NCI-H2171 (cell line): ENCODE measurements at regions not wholly inside any gene's neighbourhood (a gene's known extent, or its start where the extent isn't known, plus 50 kb on each side); places are given as distances from the start of the nearest gene placed in this dataset.
"Not testable (repeated sequence)": the region's sequence is repeated elsewhere in the genome, so short reads cannot be mapped to it uniquely, and the experiment has no call there.

Experiments
- DNase-seq: peaks from one replicate; lab custom pipeline; 2025; lab: John Stamatoyannopoulos, UW

DNA sequence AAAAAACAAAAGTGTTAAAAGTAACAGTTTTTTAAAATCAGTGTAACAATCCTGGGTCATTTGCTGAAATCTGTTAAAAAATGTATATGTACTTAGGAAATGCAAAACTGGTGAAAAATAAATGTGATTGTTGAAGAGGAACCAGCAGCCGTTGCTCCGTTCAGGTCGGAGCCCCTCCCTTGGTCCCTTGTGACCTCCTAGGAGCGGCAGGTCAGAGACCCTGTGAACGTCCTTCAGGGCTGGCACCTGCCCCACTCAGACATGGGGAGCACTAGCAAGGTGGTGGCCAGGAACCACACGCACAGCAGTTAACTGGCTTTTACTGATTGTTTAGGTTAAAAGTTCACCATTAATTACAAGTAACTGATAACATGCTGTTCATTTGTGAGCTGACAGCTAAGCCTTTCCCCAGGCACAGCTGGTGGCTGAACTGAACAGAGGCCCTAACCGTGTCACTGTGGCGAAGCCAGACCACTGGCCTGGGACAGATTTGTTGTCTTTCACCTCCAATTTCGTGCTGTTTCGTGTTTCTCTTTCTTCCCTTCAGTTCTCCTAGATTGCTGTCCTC, 159.2 kb upstream of the ALKAL2 start:
- no peak for DNase-seq

DNA sequence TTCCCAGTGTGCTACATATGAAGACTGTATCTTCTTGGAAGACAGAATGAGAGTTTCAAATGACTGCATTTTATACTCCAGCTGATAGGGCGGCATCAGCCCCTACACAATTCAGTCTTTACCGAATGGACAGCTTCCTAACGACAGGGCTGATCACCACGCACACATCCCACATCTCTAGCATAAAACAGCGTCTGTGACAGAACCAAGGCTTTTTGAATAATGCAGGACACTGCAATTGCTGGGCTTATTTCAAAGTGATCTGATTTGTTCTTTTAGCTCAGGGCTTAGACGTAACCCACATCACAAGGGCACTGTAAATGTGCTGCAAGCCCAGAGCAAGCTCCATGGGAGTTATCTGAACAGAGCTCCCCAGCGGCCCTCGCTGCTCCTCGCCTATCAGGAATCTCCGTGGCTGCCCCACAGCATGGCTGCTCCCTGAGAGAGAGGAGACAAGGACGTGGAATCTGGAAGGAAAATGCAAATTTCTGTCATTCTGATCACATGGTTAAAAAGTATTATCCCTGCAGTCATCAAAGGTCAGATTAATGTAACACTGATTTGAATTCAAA, 158.5 kb upstream of the ALKAL2 start:
- DNase-seq = no peak

DNA sequence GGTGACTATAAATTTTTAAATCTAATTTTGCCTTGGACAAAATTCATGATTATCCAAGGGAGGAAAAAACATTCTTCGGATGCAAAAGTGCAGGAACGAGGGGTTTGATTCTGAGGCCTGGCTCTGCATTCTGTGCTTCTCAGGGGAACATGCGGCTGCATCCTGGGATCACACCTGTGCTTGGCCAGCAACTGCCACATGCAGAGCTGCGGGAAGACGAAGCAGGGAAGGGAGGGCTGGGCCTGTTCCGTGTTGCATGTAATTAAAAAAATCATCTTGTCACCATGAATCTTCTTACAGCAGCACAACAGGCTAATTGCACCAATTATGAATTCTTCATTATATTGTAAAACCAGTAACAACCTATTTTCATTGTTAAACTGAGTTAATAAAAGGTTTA, 158.0 kb upstream of the ALKAL2 start:
- DNase-seq = no peak

DNA sequence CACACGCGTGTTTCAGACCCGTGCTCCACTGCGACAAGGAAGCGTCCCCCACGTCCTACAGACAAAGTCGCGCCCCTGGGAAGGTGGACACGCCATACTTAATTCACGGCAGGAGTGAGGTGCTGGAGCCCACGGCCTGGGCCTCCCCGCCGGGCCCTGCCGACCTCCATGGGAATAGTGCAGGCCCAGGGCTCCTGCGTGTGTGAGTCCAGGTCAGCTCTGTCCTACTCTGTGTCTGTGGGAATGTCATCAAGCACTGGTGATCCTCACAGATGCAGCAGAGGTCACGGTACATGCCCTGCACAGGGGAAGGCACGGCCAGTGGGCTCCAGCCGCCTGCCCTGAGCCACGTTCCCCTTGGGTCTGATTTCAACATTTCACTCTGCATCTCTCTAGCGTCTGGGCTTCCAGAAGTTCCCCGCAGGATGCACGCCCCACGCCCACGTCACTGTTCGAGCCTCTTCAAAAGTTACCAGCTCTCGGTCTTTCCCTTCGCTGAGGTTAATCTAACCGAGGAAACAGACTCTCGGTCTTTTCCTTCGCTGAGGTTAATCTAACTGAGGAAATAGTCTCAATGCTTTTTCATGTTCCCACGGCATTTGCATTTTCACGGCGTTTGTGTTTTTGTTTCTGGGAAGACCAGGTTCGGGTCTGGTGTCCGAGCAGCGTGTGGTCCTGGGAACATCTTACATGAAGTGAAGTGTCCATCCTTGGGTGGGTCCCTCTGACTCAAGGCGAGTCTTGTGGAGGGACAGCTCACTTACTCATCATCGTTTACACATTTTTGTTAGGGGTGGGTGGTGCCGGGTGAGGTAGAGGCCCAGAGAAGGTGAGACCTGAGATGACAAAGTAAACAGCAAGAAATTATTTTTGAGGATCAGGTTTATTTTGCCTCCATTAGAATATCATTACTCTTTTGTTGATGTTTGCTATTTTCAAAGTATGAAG, 157.3 kb upstream of the ALKAL2 start:
- no peak for DNase-seq

DNA sequence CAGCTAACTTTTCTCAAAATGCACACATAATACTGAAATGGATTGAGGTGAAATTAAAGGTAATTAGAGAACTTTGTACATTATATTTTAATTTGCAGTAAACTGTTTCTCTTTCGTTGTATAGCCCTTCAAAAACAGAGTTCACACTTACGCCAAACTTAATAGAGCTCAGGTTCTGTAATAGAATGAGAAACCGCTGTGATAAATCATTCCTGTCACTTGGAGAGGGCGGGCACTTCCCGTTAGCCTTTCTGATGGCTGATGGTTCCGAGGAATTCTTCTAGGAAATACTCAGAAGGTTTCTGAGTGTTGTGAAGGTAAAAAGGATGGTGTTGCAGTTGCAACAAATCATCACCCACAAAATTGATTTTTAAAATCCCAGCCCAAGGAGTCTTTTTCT, 155.8 kb upstream of the ALKAL2 start:
- DNase-seq = no peak

DNA sequence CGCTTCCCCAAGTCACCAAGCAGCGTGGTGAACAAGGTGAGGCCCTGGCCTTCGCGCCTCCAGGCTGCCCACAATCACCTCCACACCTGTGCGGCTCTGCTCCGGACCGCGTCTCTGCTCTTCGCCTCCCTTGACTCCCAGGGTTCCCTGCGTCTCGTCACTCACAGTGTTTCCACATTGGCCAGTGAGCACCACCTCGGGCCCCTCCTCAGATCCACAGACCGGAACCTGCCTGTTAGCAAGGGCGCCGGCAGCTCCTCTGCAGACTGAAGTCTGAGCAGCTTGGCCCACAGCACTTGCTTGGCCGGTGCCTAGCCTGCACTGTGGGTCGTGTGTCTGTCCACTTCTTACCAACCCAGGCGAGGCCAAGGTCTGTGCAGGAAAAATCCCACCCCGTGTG, 155.3 kb upstream of the ALKAL2 start:
- DNase-seq = no peak

DNA sequence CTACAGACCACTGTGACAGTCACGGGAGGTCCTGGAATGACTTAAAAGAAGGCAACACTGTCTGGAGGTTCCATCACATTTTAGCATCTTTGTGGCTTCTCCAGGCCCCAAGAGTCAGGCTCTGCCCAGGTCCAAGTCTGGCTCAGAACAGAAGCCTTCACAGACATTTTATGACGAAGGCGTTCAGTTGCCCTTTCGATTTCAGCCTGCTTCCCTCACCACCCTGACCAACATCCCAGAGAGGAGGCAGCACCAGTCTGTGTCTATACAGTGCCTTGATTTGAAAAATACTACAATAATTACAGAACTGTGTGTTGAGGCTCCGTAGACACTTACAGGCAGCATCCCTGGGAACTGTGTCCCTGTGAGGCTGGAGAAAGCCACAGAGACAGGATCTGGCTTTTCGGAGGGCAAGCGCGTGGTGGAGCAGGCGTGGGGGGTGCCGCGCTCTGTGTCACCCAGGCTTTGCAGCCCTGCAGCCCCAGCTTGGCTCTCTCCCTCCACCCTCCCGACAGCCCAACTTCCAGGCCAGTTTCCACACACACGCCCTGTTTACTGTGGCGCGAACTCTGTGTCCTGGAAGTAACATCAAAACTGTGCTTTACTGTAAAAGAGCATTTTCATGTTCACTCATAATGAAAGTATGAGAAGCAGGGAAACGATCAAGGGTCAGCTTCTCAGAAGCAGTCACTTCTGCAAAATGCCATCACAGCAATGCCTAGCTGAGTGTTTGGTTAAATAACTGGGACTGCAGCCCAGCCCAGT, 153.5 kb upstream of the ALKAL2 start:
- DNase-seq = no peak

DNA sequence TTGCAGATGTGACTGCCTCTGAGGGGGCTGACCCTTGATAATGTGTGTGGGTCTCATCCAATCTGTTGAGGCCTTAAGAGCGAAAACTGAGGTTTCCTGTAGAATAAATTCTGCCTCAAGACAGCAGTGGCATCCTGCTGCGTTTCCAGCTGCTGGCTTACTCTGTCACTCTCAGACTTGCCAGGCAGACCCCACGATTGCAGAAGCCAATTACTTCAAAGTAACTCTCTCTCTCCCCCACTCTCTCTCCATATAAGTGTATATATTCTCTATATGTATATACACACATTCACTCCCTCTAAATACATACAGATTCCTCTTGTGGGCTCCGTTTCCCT, 152.5 kb upstream of the ALKAL2 start:
- DNase-seq = no peak

DNA sequence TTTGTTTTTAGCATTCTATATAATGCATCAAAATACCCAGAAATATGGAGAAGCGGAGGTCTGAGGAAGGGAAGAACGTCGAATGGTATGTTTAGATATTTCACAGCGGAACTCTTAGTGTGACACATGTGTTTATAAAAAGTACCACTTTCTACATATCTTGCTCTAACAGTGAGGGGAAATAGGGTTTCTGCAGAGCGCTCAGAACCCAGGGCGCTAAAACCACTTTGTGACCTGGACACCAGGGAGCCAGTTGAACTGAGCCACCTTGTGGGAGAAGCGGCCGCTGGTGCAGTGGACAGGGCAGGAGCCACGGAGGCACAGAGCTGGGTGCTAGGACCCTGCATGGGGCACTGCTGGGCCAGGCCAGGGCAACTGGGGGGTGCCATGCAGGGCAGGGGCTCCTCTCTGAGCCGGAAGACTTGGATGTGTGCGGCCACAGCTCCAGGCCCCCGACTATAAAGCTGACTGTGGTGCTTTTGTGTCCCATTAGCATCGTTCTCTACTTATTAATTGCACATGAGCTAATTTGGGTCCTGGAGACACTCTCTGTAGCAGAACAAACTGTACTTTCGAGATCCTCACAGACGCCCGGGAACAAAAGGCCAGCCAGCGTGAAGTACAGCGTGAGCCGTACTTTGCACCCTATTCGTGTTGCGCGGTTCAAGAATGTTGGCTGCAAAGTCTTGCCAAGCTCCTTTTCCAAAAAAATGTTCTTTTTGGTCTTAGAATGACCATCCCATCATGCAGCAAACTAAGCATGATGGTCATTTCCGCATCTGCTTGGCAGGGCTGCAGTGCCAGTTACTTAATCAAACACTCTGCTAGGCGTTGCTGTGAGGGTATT, 151.9 kb upstream of the ALKAL2 start:
- no peak for DNase-seq

DNA sequence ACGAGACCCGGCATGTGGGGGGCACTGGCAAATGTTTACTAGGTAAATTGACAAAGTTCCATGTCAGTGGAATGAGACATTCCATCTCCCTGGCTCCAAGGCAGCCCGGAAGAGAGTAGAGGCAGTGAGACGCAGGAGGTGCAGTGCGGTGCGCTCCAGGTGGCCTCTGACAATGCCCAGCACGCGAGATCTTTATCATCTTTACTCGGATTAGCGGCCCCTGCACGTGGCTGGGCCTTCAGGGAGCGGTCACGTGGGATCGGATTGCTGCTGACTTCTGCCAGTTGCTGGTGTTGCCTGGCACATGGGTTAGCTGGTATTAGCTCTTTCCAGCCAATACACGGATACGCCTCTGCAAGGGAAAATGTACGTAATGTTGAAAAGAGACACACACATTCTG, 151.2 kb upstream of the ALKAL2 start:
- DNase-seq = peak; percentile 70

DNA sequence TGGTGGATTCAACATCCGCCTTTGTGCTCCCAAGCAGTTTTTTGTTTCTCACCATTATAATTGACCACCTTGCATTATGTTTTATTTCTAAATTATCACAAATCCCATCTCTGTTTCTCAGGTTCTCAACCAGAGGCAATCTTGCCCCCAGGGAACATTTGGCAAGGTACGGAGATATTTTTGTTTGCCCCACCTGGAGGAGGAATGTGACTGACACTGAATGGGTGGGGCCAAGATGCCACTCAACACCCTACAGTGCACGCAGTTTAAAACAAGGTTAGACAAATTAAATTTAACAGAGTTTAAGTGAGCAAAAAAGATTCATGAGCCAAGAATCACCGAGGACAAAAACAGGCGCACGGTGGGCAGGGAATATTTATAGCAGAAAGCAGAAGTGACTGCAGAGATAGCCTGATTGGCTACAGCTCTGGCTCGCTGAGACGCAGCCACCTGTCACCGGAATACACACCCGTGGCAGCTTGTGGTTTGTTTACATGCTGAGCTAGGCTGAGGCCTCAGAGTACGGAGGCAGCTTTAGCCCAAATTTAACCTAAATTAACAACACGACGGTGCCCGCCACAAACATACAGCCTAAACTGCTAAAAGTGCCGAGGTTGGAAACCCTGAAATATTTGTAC, 150.0 kb upstream of the ALKAL2 start:
- peak; percentile 96 for DNase-seq

DNA sequence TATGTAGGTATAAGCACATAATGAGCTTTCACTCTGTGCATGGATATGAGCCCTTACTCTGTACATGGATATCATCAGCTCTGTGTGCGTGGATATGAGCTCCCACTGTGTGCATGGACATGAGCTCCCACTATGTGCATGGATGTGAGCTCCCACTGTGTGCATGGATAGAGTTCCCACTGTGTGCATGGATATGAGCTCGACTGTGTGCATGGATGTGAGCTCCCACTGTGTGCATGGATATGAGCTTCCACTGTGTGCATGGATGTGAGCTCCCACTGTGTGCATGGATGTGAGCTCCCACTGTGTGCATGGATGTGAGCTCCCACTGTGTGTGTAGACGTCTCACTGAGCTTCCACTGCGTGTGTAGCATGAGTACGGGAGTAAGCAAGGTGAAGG, 149.3 kb upstream of the ALKAL2 start:
- DNase-seq = no peak

DNA sequence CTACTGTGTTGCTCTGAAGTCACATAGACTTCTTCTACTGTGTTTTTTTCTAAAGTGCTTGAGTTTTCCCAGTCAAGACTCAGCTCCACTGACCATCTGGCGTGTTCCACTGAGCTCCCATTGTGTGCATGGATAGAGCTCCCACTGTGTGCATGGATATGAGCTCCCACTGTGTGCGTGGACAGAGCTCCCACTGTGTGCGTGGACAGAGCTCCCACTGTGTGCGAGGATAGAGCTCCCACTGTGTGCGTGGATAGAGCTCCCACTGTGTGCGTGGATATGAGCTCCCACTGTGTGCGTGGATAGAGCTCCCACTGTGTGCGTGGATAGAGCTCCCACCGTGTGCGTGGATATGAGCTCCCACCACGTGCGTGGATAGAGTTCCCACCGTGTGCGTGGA, 148.3 kb upstream of the ALKAL2 start:
- no peak for DNase-seq

DNA sequence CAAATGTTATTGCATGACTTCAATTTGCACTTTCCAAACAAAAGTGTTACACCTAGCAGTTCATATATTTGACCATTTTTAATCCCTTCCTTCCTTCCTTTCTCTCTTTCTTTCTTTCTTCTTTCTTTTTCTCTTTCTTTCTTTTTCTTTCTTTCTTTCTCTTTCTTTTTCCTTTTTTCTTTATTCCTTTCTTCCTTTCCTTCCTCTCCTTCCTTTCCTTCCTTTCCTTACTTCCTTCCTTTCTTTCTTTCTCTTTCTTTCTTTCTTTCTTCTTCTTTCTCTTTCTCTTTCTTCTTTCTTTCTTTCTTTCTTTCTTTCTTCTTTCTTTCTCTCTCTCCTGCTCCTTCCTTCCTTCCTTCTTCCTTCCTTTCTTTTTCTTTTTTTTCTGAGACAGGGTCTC, 146.7 kb upstream of the ALKAL2 start:
- no peak for DNase-seq

DNA sequence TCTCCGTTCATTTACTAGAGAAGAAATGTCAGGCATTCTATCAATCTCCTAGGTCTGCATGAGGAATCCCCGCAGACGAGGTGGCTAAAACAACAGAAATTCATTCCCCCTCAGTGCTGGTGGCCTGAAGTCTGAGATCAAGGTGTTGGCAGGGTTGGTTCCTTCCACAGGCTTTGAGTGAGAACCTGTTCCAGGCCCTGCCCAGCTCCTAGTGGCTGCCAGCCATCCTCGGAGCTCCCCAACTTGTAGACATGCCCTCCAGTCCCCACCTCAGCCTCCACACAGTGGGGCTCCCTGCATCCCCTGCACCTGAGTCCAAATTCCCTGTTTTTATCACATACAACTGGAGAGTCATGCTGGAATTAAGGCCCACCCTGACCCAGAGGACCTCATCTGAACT, 145.3 kb upstream of the ALKAL2 start:
- DNase-seq = no peak

DNA sequence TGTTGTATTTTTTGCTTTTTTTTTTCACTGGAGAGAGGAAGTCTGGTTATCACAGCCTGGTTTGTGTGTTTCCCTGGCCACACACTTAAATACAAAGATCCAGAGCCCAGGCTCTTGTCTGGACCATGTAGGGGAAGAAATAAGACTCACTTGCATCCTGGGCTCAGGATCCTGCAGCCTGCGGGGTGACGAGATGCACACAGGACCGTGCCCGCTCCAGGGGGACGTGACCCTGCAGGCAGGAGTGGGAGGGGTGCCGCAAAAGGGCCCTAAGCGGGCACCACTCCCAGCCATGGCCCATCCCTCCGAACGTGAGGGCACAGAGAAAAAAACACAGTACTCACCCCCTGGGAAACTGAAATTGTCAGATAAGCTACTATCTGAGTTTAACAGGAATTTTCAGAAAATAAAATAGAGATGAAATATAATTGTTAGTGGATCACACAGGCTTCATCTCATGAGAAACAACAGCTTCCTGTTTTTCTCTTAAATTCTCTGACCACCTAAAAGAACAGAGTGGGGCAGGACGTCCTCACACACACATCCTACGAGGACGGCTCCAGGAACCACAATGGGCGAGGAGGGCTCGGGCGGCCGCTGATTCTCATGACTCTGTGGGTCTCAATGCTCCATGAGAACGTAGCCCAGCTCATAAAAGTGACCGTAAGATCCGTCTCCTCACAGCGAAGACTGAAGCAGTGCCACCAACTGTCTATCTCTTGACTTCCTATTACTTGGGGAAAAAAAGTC, 142.6 kb upstream of the ALKAL2 start:
- no peak for DNase-seq

DNA sequence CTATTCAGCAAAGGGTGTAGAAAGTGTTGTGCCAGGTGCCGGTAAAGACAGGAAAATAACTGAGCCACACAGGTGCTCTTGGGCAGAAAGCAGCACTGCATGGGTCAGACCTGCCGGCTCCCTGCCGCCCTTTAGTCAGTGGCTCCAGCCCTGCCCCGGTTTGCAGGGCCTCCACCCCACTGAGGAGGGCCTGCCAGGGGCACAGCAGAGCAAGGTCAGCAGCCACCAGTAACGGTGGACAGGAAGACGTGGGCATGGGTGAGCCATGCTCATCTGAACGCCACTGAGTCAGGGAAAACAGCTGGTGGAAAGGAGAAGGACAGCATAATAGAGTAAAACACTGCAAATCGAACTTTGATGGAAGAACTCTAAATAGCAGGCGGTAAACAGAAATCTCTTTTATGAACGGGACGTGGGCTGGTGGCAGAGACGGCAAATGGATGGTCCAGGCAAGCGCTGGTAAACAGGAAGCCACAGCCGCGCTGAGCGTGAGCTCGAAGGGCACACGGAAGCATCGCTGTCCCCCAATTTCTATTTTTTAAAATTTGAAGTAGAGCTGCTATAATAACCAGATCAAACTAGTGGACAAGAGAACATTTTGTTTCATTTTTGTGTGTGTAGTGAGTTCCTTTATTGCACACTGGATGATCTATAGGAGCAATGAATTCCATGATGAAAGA, 141.8 kb upstream of the ALKAL2 start:
- no peak for DNase-seq

DNA sequence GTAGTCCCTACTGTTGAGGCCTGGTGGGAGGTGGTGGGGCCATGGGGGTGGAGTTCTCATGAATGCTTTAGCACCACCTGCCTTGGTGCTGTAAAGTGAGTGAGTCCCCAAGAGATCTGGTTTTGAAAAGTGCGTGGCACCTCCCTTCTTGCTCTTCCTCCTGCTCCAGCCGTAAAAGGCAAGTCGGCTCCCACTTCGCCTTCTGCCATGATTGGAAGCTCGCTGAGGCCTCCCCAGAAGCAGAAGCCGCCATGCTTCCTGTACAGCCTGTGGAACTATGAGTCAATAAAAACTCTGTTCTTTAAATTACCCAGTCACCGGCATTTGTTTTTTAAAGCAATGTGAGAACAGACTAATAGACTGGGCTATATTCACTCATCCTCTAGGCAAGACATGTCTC, 141.3 kb upstream of the ALKAL2 start:
- DNase-seq = no peak

DNA sequence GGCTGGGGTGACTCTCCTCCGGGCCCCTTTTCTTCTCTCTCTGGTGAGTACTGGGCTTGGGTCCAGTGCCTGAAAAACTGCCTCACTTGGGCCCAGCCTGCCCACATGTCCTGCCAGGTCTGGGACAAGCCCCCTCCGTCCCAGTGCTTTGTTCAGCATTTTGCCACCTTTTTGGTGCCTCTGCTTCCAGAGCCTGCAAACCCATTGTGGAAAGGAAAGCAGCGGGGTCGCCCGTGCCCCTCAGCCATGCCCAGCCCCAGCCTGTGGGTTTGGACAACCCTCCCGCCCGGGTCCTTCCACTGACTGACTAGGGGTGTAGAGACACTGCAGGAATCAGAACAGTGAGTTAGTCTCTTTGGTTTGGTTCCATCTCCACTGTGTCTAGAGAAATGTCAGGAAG, 140.7 kb upstream of the ALKAL2 start:
- no peak for DNase-seq

DNA sequence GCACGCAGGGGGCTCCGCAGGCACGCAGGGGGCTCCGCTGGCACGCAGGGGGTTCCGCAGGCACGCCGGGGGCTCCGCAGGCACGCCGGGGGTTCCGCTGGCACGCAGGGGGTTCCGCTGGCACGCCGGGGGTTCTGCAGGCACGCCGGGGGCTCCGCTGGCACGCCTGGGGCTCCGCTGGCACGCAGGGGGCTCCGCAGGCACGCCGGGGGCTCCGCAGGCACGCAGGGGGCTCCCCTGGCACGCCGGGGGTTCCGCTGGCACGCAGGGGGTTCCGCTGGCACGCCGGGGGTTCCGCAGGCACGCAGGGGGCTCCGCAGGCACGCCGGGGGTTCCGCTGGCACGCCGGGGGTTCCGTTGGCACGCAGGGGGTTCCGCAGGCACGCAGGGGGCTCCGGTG, 138.8 kb upstream of the ALKAL2 start:
- DNase-seq = not testable (repeated sequence)
